Mesothelial cell of epicardium (in vitro differentiated cells): ENCODE measurements at regions not wholly inside any gene's neighbourhood (a gene's known extent, or its start where the extent isn't known, plus 50 kb on each side); places are given as distances from the start of the nearest gene placed in this dataset.
"Not testable (repeated sequence)": the region's sequence is repeated elsewhere in the genome, so short reads cannot be mapped to it uniquely, and the experiment has no call there.

Experiments used
- DNase-seq, 2 experiments: peaks; one replicate each; pipeline ENCODE4 v3.0.0; 2021; ENCODE audit warnings: low spot score in 2 of 2; ENCODE audit not compliant: unreplicated experiment in 2 of 2
- H3K27ac Mint-ChIP-seq: 2 replicates; pipeline ENCODE4 v1.8.0; 2021; ENCODE audit warnings: mixed read lengths
- H3K27me3 Mint-ChIP-seq: 2 replicates; pipeline ENCODE4 v1.8.0; 2021; ENCODE audit warnings: low read depth, mixed read lengths
- H3K36me3 Mint-ChIP-seq: 2 replicates; pipeline ENCODE4 v1.8.0; 2021; ENCODE audit warnings: mixed read lengths
- H3K4me1 Mint-ChIP-seq: 2 replicates; pipeline ENCODE4 v1.8.0; 2021; ENCODE audit warnings: mixed read lengths
- H3K4me3 Mint-ChIP-seq: 2 replicates; pipeline ENCODE4 v1.8.0; 2021; ENCODE audit warnings: mild to moderate bottlenecking, moderate library complexity, mixed read lengths
- H3K9me3 Mint-ChIP-seq: 2 replicates; pipeline ENCODE4 v1.8.0; 2021; ENCODE audit warnings: mixed read lengths
- CTCF ChIP-seq: fragments of 200-600 bp; sonication (generic); IDR thresholded peaks from one replicate; pipeline ENCODE4 v1.5.0; 2021; ENCODE audit warnings: antibody characterized with exemption; ENCODE audit not compliant: unreplicated experiment

GRCh38 chr3:124650798-124651197 lies 79.5 kb upstream of the UMPS start:
- Mint-ChIP-seq H3K4me3 (no peak overlapping the region), H3K27me3 (no peaks in the 10 kb centered on the region), H3K27ac (no peak overlapping the region), H3K36me3 (peaks cover 34% of the 10 kb centered on the region), H3K9me3 (no peaks in the 10 kb centered on the region), H3K4me1 (peaks cover 8% of the 10 kb centered on the region)
- no peak for DNase-seq
- no peak for TF ChIP-seq CTCF

- H3K4me1 Mint-ChIP-seq, H3K9me3 Mint-ChIP-seq: not testable (repeated sequence)
These were observed 78.8 kb upstream of the UMPS start for GRCh38 chr3:124651416-124651815.

GRCh38 chr3:124652009-124652408 lies 78.2 kb upstream of the UMPS start:
- H3K27me3 Mint-ChIP-seq, result no peaks in the 10 kb centered on the region
- no peak for TF ChIP-seq CTCF

More at GRCh38 chr3:124651416-124651815, 78.8 kb upstream of the UMPS start:
- H3K36me3 Mint-ChIP-seq, result peaks cover 37% of the 10 kb centered on the region
- H3K4me3 Mint-ChIP-seq, DNase-seq, H3K27ac Mint-ChIP-seq, H3K27me3 Mint-ChIP-seq: not testable (repeated sequence)

GRCh38 chr3:124653071-124653796 lies 77.0 kb upstream of the UMPS start:
- H3K9me3 Mint-ChIP-seq, result no peaks in the 10 kb centered on the region
- DNase-seq, result no peak
- H3K27me3 Mint-ChIP-seq, result no peaks in the 10 kb centered on the region
- no peak for TF ChIP-seq CTCF
- H3K27ac Mint-ChIP-seq, result no peak overlapping the region
- no peak overlapping the region for H3K4me3 Mint-ChIP-seq
- peaks cover 8% of the 10 kb centered on the region for H3K4me1 Mint-ChIP-seq
- H3K36me3 Mint-ChIP-seq, result peaks cover 41% of the 10 kb centered on the region

More at GRCh38 chr3:124652009-124652408, 78.2 kb upstream of the UMPS start:
- Mint-ChIP-seq H3K4me1 (peaks cover 8% of the 10 kb centered on the region), H3K4me3 (no peak overlapping the region), H3K27ac (no peak overlapping the region), H3K9me3 (no peaks in the 10 kb centered on the region), H3K36me3 (peaks cover 39% of the 10 kb centered on the region)
- DNase-seq, result no peak

- Mint-ChIP-seq H3K4me1 (peaks cover 8% of the 10 kb centered on the region), H3K36me3 (peaks cover 42% of the 10 kb centered on the region), H3K27me3 (no peaks in the 10 kb centered on the region), H3K4me3 (no peak overlapping the region), H3K9me3 (no peaks in the 10 kb centered on the region), H3K27ac (no peak overlapping the region)
- no peak for DNase-seq
- TF ChIP-seq CTCF, result no peak
These were observed 76.3 kb upstream of the UMPS start for GRCh38 chr3:124653797-124654469.

- Mint-ChIP-seq H3K36me3 (peaks cover 42% of the 10 kb centered on the region), H3K4me1 (peaks cover 8% of the 10 kb centered on the region), H3K9me3 (no peaks in the 10 kb centered on the region), H3K27me3 (no peaks in the 10 kb centered on the region), H3K27ac (no peak overlapping the region), H3K4me3 (no peak overlapping the region)
- no peak for DNase-seq
- no peak for TF ChIP-seq CTCF
These were observed 75.8 kb upstream of the UMPS start for GRCh38 chr3:124654470-124654845.
